HG03469 (cell line): ENCODE measurements at regions not wholly inside any gene's neighbourhood (a gene's known extent, or its start where the extent isn't known, plus 50 kb on each side); places are given as distances from the start of the nearest gene placed in this dataset.

ENCODE experiments used
- ATAC-seq: cut with Tn5 transposase; IDR thresholded peaks from one replicate; pipeline ENCODE4 v1.9.1; 2021; ENCODE audit warnings: mild to moderate bottlenecking, moderate library complexity, moderate number of reproducible peaks; ENCODE audit not compliant: unreplicated experiment

- ATAC-seq, result no peak
Measured at GRCh38 chr12:100738086-100738485, 56.5 kb upstream of the ANO4 start.

- ATAC-seq, result no peak
Measured at GRCh38 chr12:100741084-100741711, 53.4 kb upstream of the ANO4 start.

GRCh38 chr12:100743060-100743459 is 51.5 kb upstream of the ANO4 start:
- ATAC-seq, result no peak
